Endothelial cell of umbilical vein (primary cell): ENCODE measurements at regions not wholly inside any gene's neighbourhood (a gene's known extent, or its start where the extent isn't known, plus 50 kb on each side); places are given as distances from the start of the nearest gene placed in this dataset.

Experiments used
- BruUV-seq: library from RNA; stranded (reverse); fragments of 400-500 nt; replicated peaks from 2 replicates; lab custom pipeline; 2021; lab: Mats Ljungman, UMichigan
- CTCF ChIA-PET: fragments of 300-600, 350-600 bp; sonication (Branson Sonifier 250); formaldehyde crosslinking; loops from one replicate; lab custom pipeline; 2021; ENCODE audit warnings: antibody characterized with exemption, inconsistent platforms; lab: Charles Lee
- POLR2A ChIA-PET: fragments of 300-600, 350-600 bp; sonication (Branson Sonifier 250); formaldehyde crosslinking; loops from one replicate; lab custom pipeline; 2021; ENCODE audit warnings: antibody characterized with exemption, inconsistent platforms; lab: Charles Lee
- DNase-seq: peaks from one replicate; pipeline ENCODE4 v3.0.0-alpha.2; 2011; ENCODE audit warnings: low read depth, low spot score
- FAIRE-seq: peaks from 2 replicates; lab custom pipeline; 2011; peaks lifted over from hg19 to GRCh38; lab: Jason Lieb, UNC
- H2AFZ ChIP-seq: 2 replicates; pipeline ENCODE4 v1.6.0; 2012; ENCODE audit warnings: low read depth, low read length, control low read depth, inconsistent platforms
- H3K27ac ChIP-seq: 2 replicates; pipeline ENCODE4 v1.5.1; 2011; ENCODE audit warnings: low read depth, mild to moderate bottlenecking, control low read depth, low read length, moderate library complexity; ENCODE audit not compliant: insufficient read depth
- H3K27me3 ChIP-seq, 2 experiments: 2 replicates each; pipeline versions ENCODE4 v1.6.0 to v1.6.1; 2011; ENCODE audit warnings: low read length in 2 of 2, mixed read lengths in 1 of 2; ENCODE audit not compliant: control insufficient read depth in 2 of 2, insufficient read depth in 2 of 2
- H3K36me3 ChIP-seq, 2 experiments: 2 replicates in 1 of 2; 3 replicates in 1 of 2; pipeline ENCODE4 v1.5.1; 2011; ENCODE audit warnings: low read length in 2 of 2, mild to moderate bottlenecking in 1 of 2, moderate library complexity in 1 of 2; ENCODE audit not compliant: control insufficient read depth in 2 of 2, insufficient read depth in 2 of 2; ENCODE audit errors: extremely low read depth in 1 of 2
- H3K4me1 ChIP-seq: 3 replicates; pipeline ENCODE4 v1.5.1; 2011; ENCODE audit warnings: mild to moderate bottlenecking, low read length; ENCODE audit not compliant: control insufficient read depth, insufficient read depth; ENCODE audit errors: extremely low read depth
- H3K4me2 ChIP-seq: 2 replicates; pipeline ENCODE4 v1.6.1; 2011; ENCODE audit warnings: low read length, control low read depth, mixed read lengths; ENCODE audit not compliant: insufficient read depth
- H3K4me3 ChIP-seq, 3 experiments: fragments of 200-600 bp in 1 of 3; sonication (generic), shearing (Covaris generic) in 1 of 3; replicated peaks in 1 of 3; 2 replicates each; pipeline ENCODE4 v1.5.1; 2011 to 2016; ENCODE audit warnings: control low read depth in 3 of 3, low read length in 3 of 3, mild to moderate bottlenecking in 2 of 3, inconsistent platforms in 1 of 3, low read depth in 1 of 3, moderate library complexity in 1 of 3; ENCODE audit not compliant: insufficient read depth in 1 of 3
- H3K79me2 ChIP-seq: 2 replicates; pipeline ENCODE4 v1.6.0; 2012; ENCODE audit warnings: low read length, inconsistent platforms; ENCODE audit not compliant: control insufficient read depth, insufficient read depth
- H3K9ac ChIP-seq: replicated peaks from 2 replicates; pipeline ENCODE3; 2011; ENCODE audit warnings: low read length, control low read depth; ENCODE audit not compliant: insufficient read depth; ENCODE audit errors: extremely low read depth
- H3K9me1 ChIP-seq: replicated peaks from 3 replicates; pipeline ENCODE4 v1.6.0; 2011; ENCODE audit warnings: mild to moderate bottlenecking, low read length; ENCODE audit not compliant: control insufficient read depth, insufficient read depth; ENCODE audit errors: extremely low read depth
- H3K9me3 ChIP-seq: replicated peaks from 2 replicates; pipeline ENCODE4 v1.5.1; 2012; ENCODE audit warnings: low read length, inconsistent platforms; ENCODE audit not compliant: control insufficient read depth, insufficient read depth
- H4K20me1 ChIP-seq: replicated peaks from 2 replicates; pipeline ENCODE3; 2011; ENCODE audit warnings: mild to moderate bottlenecking, low read length; ENCODE audit not compliant: control insufficient read depth, insufficient read depth; ENCODE audit errors: extremely low read depth
- CTCF ChIP-seq, 2 donors: IDR thresholded peaks; 1 replicate in 1 of 2; 2 replicates in 1 of 2; pipeline ENCODE4 v1.5.1; 2011; ENCODE audit warnings: low read length in 2 of 2, mild to moderate bottlenecking in 2 of 2, moderate library complexity in 2 of 2, control low read depth in 1 of 2, inconsistent platforms in 1 of 2, low read depth in 1 of 2; ENCODE audit not compliant: insufficient read depth in 1 of 2; ENCODE audit errors: extremely low read depth in 1 of 2
- EZH2 ChIP-seq: IDR thresholded peaks from 2 replicates; pipeline ENCODE4 v1.6.1; 2012; ENCODE audit warnings: borderline replicate concordance, low read depth, mild to moderate bottlenecking, moderate library complexity, low read length, inconsistent platforms; ENCODE audit not compliant: severe bottlenecking
- FOS ChIP-seq: IDR thresholded peaks from 2 replicates; pipeline ENCODE4 v1.6.1; 2011; ENCODE audit warnings: mild to moderate bottlenecking, low read length, moderate library complexity, borderline replicate concordance; ENCODE audit not compliant: insufficient read depth
- GATA2 ChIP-seq: IDR thresholded peaks from 2 replicates; pipeline ENCODE4 v1.7.0; 2011; ENCODE audit warnings: low read depth, mild to moderate bottlenecking, moderate library complexity, mixed read lengths, low read length; ENCODE audit not compliant: insufficient read length, insufficient read depth
- JUN ChIP-seq: IDR thresholded peaks from 2 replicates; pipeline ENCODE4 v1.6.1; 2011; ENCODE audit warnings: borderline replicate concordance, low read depth; ENCODE audit not compliant: insufficient read length, insufficient read depth
- MAX ChIP-seq: IDR thresholded peaks from 2 replicates; pipeline ENCODE4 v1.6.1; 2011; ENCODE audit not compliant: insufficient read depth, insufficient read length
- MYC ChIP-seq: IDR thresholded peaks from one replicate; pipeline ENCODE4 v1.6.1; 2011; ENCODE audit warnings: mild to moderate bottlenecking, low read depth, low read length
- POLR2A ChIP-seq: IDR thresholded peaks from 2 replicates; pipeline ENCODE4 v1.6.1; 2012; ENCODE audit warnings: low read depth, mild to moderate bottlenecking, control low read depth, low read length
- POLR2AphosphoS5 ChIP-seq: IDR thresholded peaks from 2 replicates; pipeline ENCODE4 v1.6.1; 2012; ENCODE audit warnings: low read depth, mild to moderate bottlenecking, control low read depth, low read length, moderate library complexity; ENCODE audit not compliant: insufficient read depth
- dilution Hi-C: fragments of 300-500 bp; cut with MboI; formaldehyde crosslinking; loops from one replicate; pipeline ENCODE4 v1.15.0; 2019; ENCODE audit warnings: low sequenced_read_pairs; ENCODE audit not compliant: extremely low pct_ligation_motif_present
- intact Hi-C: fragments of 100-400 bp; cut with micrococcal nuclease; formaldehyde crosslinking; loops from one replicate; pipeline ENCODE4 v1.10.0; 2022

- BruUV-seq, result no TSS peak
These were observed 56.6 kb upstream of the ADPGK start for GRCh38 chr15:72840114-72840513.

More at GRCh38 chr15:72840114-72840513, 56.6 kb upstream of the ADPGK start:
- no peaks in the 10 kb centered on the region for H3K79me2 ChIP-seq
- no peaks in the 10 kb centered on the region for H3K9me3 ChIP-seq
- no peak overlapping the region for H3K4me3 ChIP-seq
- no peak overlapping the region for H3K27ac ChIP-seq
- dilution Hi-C loops (no loop called here), intact Hi-C loops (no loop called here)
- no peaks in the 10 kb centered on the region for H3K4me1 ChIP-seq
- H3K36me3 ChIP-seq, result no peaks in the 10 kb centered on the region
- H3K9ac ChIP-seq, result no peak overlapping the region
- ChIA-PET CTCF (no interaction called here), POLR2A (no interaction called here)
- no peak for FAIRE-seq
- no peaks in the 10 kb centered on the region for H3K27me3 ChIP-seq
- no peaks in the 10 kb centered on the region for H3K9me1 ChIP-seq
- TF ChIP-seq CTCF (IDR thresholded peaks at IDR 0.05; ENCODE audit: extremely low read depth in 1 of 2, insufficient read depth in 1 of 2, low read depth in 1 of 2, low read length in 2 of 2) (no peak), FOS (no peak), POLR2AphosphoS5 (no peak), EZH2 (no peak), POLR2A (no peak), MAX (no peak), GATA2 (no peak), JUN (no peak), MYC (no peak)
- H3K4me2 ChIP-seq, result no peak overlapping the region
- no peak for DNase-seq
- H2AFZ ChIP-seq, result no peak overlapping the region
- H4K20me1 ChIP-seq, result no peaks in the 10 kb centered on the region
